ENCODE measurements at regions not wholly inside any gene's neighbourhood (a gene's known extent, or its start where the extent isn't known, plus 50 kb on each side); places are given as distances from the start of the nearest gene placed in this dataset.

- no peak for DNase-seq (ENCODE audit: low read depth)
- TF ChIP-seq CTCF (IDR thresholded peaks at IDR 0.05; ENCODE audit: low read depth, low read length, missing control alignments): no peak
- no peak overlapping the region for H3K4me3 ChIP-seq (ENCODE audit: low read depth, low read length)
- in situ Hi-C loops (cut with HindIII; ENCODE audit: low sequenced_read_pairs): no loop called here
These were observed 257.5 kb downstream of the DMAC1 start for GRCh38 chr9:7542126-7542525.

- DNase-seq (ENCODE audit: low read depth): peak; percentile 31
- in situ Hi-C loops (cut with HindIII; ENCODE audit: low sequenced_read_pairs): no loop called here
- no peak overlapping the region for H3K4me3 ChIP-seq (ENCODE audit: low read depth, low read length)
- peak; percentile 80 for TF ChIP-seq CTCF (IDR thresholded peaks at IDR 0.05; ENCODE audit: low read depth, low read length, missing control alignments)
These were observed 263.2 kb downstream of the DMAC1 start for GRCh38 chr9:7536310-7536939.

- no peak for DNase-seq (ENCODE audit: low read depth)
- no peak overlapping the region for H3K4me3 ChIP-seq (ENCODE audit: low read depth, low read length)
- TF ChIP-seq CTCF (IDR thresholded peaks at IDR 0.05; ENCODE audit: low read depth, low read length, missing control alignments): no peak
- in situ Hi-C loops (cut with HindIII; ENCODE audit: low sequenced_read_pairs): no loop called here
These were observed 265.2 kb downstream of the DMAC1 start for GRCh38 chr9:7534211-7534935.

GRCh38 chr9:7533376-7534090 lies 266.0 kb downstream of the DMAC1 start:
- no peak overlapping the region for H3K4me3 ChIP-seq (ENCODE audit: low read depth, low read length)
- TF ChIP-seq CTCF (IDR thresholded peaks at IDR 0.05; ENCODE audit: low read depth, low read length, missing control alignments): no peak
- in situ Hi-C loops (cut with HindIII; ENCODE audit: low sequenced_read_pairs): no loop called here
- no peak for DNase-seq (ENCODE audit: low read depth)

- in situ Hi-C loops (cut with HindIII; ENCODE audit: low sequenced_read_pairs): no loop called here
- DNase-seq (ENCODE audit: low read depth): no peak
- TF ChIP-seq CTCF (IDR thresholded peaks at IDR 0.05; ENCODE audit: low read depth, low read length, missing control alignments): no peak
- no peak overlapping the region for H3K4me3 ChIP-seq (ENCODE audit: low read depth, low read length)
These were observed 276.0 kb downstream of the DMAC1 start for GRCh38 chr9:7523426-7524043.

- in situ Hi-C loops (cut with HindIII; ENCODE audit: low sequenced_read_pairs): no loop called here
- no peak for DNase-seq (ENCODE audit: low read depth)
- no peak for TF ChIP-seq CTCF (IDR thresholded peaks at IDR 0.05; ENCODE audit: low read depth, low read length, missing control alignments)
- H3K4me3 ChIP-seq (ENCODE audit: low read depth, low read length): no peak overlapping the region
These were observed 279.2 kb downstream of the DMAC1 start for GRCh38 chr9:7520396-7520795.

Data from astrocyte of the cerebellum (primary cell).